ENCODE measurements at regions not wholly inside any gene's neighbourhood (a gene's known extent, or its start where the extent isn't known, plus 50 kb on each side); places are given as distances from the start of the nearest gene placed in this dataset.

GRCh38 chr1:166261511-166261910 is 94.7 kb upstream of the FAM78B start:
- H3K4me2 ChIP-seq (ENCODE audit: low read length) = no peak overlapping the region
- H2BK15ac ChIP-seq (replicated peaks; ENCODE audit: low read depth) = no peak overlapping the region
- no peak overlapping the region for H2AK5ac ChIP-seq (ENCODE audit: low read length)
- no peaks in the 10 kb centered on the region for H3K27me3 ChIP-seq (ENCODE audit: insufficient read depth, low read length, poor library complexity)
- no peak overlapping the region for H2BK120ac ChIP-seq (ENCODE audit: low read depth, low read length)
- no peak for DNase-seq
- H3K4ac ChIP-seq (ENCODE audit: low read depth, low read length) = no peak overlapping the region
- no peak overlapping the region for H3K4me3 ChIP-seq (ENCODE audit: low read length)
- no peaks in the 10 kb centered on the region for H3K79me2 ChIP-seq (ENCODE audit: control insufficient read depth, insufficient read depth, low read length)
- no peak overlapping the region for H3K23ac ChIP-seq (ENCODE audit: low read length)
- H3K36me3 ChIP-seq (ENCODE audit: control insufficient read depth, insufficient read depth, low read length) = no peaks in the 10 kb centered on the region
- H4K5ac ChIP-seq (ENCODE audit: low read length) = no peak overlapping the region
- no peak overlapping the region for H4K8ac ChIP-seq (ENCODE audit: low read depth, low read length)
- H3K27ac ChIP-seq (ENCODE audit: low read depth, low read length) = no peak overlapping the region
- no peak overlapping the region for H3K9ac ChIP-seq (ENCODE audit: low read length)
- no CpG with 5 or more reads among the region's 3 CpGs for WGBS (ENCODE audit: extremely low coverage, insufficient coverage, low lambda C conversion rate)
- no peaks in the 10 kb centered on the region for H3K4me1 ChIP-seq (ENCODE audit: control insufficient read depth, low read depth, low read length)
- H3K56ac ChIP-seq (ENCODE audit: low read length) = no peak overlapping the region
- no peak overlapping the region for H3K18ac ChIP-seq (ENCODE audit: low read length)
- H2BK5ac ChIP-seq (ENCODE audit: low read length) = no peak overlapping the region
- no peaks in the 10 kb centered on the region for H3K79me1 ChIP-seq (ENCODE audit: low read length)

DNA sequence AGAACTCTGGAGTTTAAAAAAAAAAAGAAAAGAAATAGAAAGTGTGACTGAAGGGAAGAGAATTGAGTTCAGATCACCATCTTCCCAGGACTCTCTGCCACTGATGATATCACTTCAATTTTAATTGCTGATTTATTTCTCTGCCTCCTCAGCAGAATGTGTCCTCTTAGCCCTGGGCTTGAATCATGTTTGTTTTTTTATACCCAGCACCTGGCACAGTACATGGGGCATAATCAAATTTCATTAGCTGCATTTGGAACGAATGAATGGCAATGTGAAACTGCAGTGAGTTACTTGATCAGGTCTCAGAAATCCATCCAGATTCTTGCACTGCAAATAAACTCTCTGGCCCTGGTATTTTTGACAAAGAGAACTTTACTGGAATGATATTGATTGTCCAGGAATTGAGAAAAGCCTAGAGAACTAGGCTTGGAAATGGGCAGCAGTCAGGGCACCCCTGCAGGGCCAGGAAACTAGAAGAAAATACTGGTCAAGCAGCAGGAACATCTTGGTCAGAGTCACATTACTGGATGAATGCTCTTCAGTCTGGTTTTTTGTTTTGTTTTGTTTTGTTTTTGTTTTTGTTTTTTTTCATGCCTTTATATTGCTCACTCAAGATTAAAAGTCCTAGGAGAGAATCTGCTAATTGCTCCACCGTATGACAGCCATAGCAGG is 103.8 kb upstream of the FAM78B start:
- WGBS (ENCODE audit: extremely low coverage, insufficient coverage, low lambda C conversion rate) = no CpG with 5 or more reads among the region's 2 CpGs
- Histone ChIP-seq H3K27ac (ENCODE audit: low read depth, low read length) (no peak overlapping the region), H3K4me2 (ENCODE audit: low read length) (no peak overlapping the region), H3K36me3 (ENCODE audit: control insufficient read depth, insufficient read depth, low read length) (no peaks in the 10 kb centered on the region), H4K8ac (ENCODE audit: low read depth, low read length) (no peak overlapping the region), H2BK15ac (replicated peaks; ENCODE audit: low read depth) (no peak overlapping the region), H3K56ac (ENCODE audit: low read length) (no peak overlapping the region), H3K9ac (ENCODE audit: low read length) (no peak overlapping the region), H2AK5ac (ENCODE audit: low read length) (no peak overlapping the region), H2BK5ac (ENCODE audit: low read length) (no peak overlapping the region), H2BK120ac (ENCODE audit: low read depth, low read length) (no peak overlapping the region), H3K23ac (ENCODE audit: low read length) (no peak overlapping the region), H3K27me3 (ENCODE audit: insufficient read depth, low read length, poor library complexity) (no peaks in the 10 kb centered on the region), H3K4ac (ENCODE audit: low read depth, low read length) (no peak overlapping the region), H3K18ac (ENCODE audit: low read length) (no peak overlapping the region), H3K79me2 (ENCODE audit: control insufficient read depth, insufficient read depth, low read length) (no peaks in the 10 kb centered on the region), H3K79me1 (ENCODE audit: low read length) (no peaks in the 10 kb centered on the region), H3K4me1 (ENCODE audit: control insufficient read depth, low read depth, low read length) (peaks cover 4% of the 10 kb centered on the region), H3K4me3 (ENCODE audit: low read length) (no peak overlapping the region), H4K5ac (ENCODE audit: low read length) (no peak overlapping the region)
- DNase-seq = no peak

DNA sequence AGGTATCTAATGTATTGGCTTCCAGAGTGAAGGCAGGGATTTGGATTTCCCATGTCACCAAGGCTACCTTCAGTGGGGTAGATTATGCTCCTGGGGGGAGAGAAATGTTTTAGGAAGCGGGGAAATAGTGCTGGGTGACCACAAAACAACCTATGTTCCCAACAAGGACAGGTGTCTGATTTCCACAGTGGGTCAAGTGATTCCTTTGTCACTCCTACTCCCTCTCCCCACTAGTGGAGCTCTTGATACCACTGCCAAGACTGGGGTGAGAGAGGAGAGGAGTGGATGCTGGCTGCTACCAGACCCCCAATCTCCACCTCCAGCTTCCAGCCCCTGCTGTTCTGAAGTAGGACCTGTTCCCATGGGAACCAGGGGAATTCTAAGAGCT is 104.3 kb upstream of the FAM78B start:
- no peak for DNase-seq
- no CpG with 5 or more reads among the region's 1 CpG for WGBS (ENCODE audit: extremely low coverage, insufficient coverage, low lambda C conversion rate)
- H3K56ac ChIP-seq (ENCODE audit: low read length) = no peak overlapping the region
- no peak overlapping the region for H2AK5ac ChIP-seq (ENCODE audit: low read length)
- H2BK120ac ChIP-seq (ENCODE audit: low read depth, low read length) = no peak overlapping the region
- no peaks in the 10 kb centered on the region for H3K79me2 ChIP-seq (ENCODE audit: control insufficient read depth, insufficient read depth, low read length)
- H3K79me1 ChIP-seq (ENCODE audit: low read length) = no peaks in the 10 kb centered on the region
- H3K9ac ChIP-seq (ENCODE audit: low read length) = no peak overlapping the region
- no peak overlapping the region for H4K8ac ChIP-seq (ENCODE audit: low read depth, low read length)
- no peak overlapping the region for H3K4me3 ChIP-seq (ENCODE audit: low read length)
- no peaks in the 10 kb centered on the region for H3K27me3 ChIP-seq (ENCODE audit: insufficient read depth, low read length, poor library complexity)
- H4K5ac ChIP-seq (ENCODE audit: low read length) = no peak overlapping the region
- no peak overlapping the region for H2BK5ac ChIP-seq (ENCODE audit: low read length)
- no peaks in the 10 kb centered on the region for H3K36me3 ChIP-seq (ENCODE audit: control insufficient read depth, insufficient read depth, low read length)
- H3K4me1 ChIP-seq (ENCODE audit: control insufficient read depth, low read depth, low read length) = peaks cover 4% of the 10 kb centered on the region
- H2BK15ac ChIP-seq (replicated peaks; ENCODE audit: low read depth) = no peak overlapping the region
- H3K18ac ChIP-seq (ENCODE audit: low read length) = no peak overlapping the region
- no peak overlapping the region for H3K27ac ChIP-seq (ENCODE audit: low read depth, low read length)
- no peak overlapping the region for H3K23ac ChIP-seq (ENCODE audit: low read length)
- H3K4ac ChIP-seq (ENCODE audit: low read depth, low read length) = no peak overlapping the region
- no peak overlapping the region for H3K4me2 ChIP-seq (ENCODE audit: low read length)

GRCh38 chr1:166272155-166272554 is 105.4 kb upstream of the FAM78B start:
- Histone ChIP-seq H3K4me1 (ENCODE audit: control insufficient read depth, low read depth, low read length) (peaks cover 4% of the 10 kb centered on the region), H3K79me2 (ENCODE audit: control insufficient read depth, insufficient read depth, low read length) (no peaks in the 10 kb centered on the region), H3K4ac (ENCODE audit: low read depth, low read length) (no peak overlapping the region), H3K36me3 (ENCODE audit: control insufficient read depth, insufficient read depth, low read length) (no peaks in the 10 kb centered on the region), H3K4me3 (ENCODE audit: low read length) (no peak overlapping the region), H2BK5ac (ENCODE audit: low read length) (no peak overlapping the region), H3K27ac (ENCODE audit: low read depth, low read length) (no peak overlapping the region), H3K9ac (ENCODE audit: low read length) (no peak overlapping the region), H4K5ac (ENCODE audit: low read length) (no peak overlapping the region), H2BK15ac (replicated peaks; ENCODE audit: low read depth) (no peak overlapping the region), H2BK120ac (ENCODE audit: low read depth, low read length) (no peak overlapping the region), H3K4me2 (ENCODE audit: low read length) (no peak overlapping the region), H3K79me1 (ENCODE audit: low read length) (no peaks in the 10 kb centered on the region), H4K8ac (ENCODE audit: low read depth, low read length) (no peak overlapping the region), H2AK5ac (ENCODE audit: low read length) (no peak overlapping the region), H3K23ac (ENCODE audit: low read length) (no peak overlapping the region), H3K56ac (ENCODE audit: low read length) (no peak overlapping the region), H3K27me3 (ENCODE audit: insufficient read depth, low read length, poor library complexity) (no peaks in the 10 kb centered on the region), H3K18ac (ENCODE audit: low read length) (no peak overlapping the region)
- no peak for DNase-seq
- no CpG with 5 or more reads among the region's 1 CpG for WGBS (ENCODE audit: extremely low coverage, insufficient coverage, low lambda C conversion rate)

GRCh38 chr1:166272851-166273250 is 106.0 kb upstream of the FAM78B start:
- no peak overlapping the region for H4K8ac ChIP-seq (ENCODE audit: low read depth, low read length)
- H3K27me3 ChIP-seq (ENCODE audit: insufficient read depth, low read length, poor library complexity) = no peaks in the 10 kb centered on the region
- H3K56ac ChIP-seq (ENCODE audit: low read length) = no peak overlapping the region
- H3K4me2 ChIP-seq (ENCODE audit: low read length) = no peak overlapping the region
- no peaks in the 10 kb centered on the region for H3K79me1 ChIP-seq (ENCODE audit: low read length)
- H3K18ac ChIP-seq (ENCODE audit: low read length) = no peak overlapping the region
- peak; percentile 22 for DNase-seq
- no peak overlapping the region for H3K4me3 ChIP-seq (ENCODE audit: low read length)
- no peak overlapping the region for H4K5ac ChIP-seq (ENCODE audit: low read length)
- peaks cover 4% of the 10 kb centered on the region for H3K4me1 ChIP-seq (ENCODE audit: control insufficient read depth, low read depth, low read length)
- H3K36me3 ChIP-seq (ENCODE audit: control insufficient read depth, insufficient read depth, low read length) = no peaks in the 10 kb centered on the region
- H2AK5ac ChIP-seq (ENCODE audit: low read length) = no peak overlapping the region
- H3K27ac ChIP-seq (ENCODE audit: low read depth, low read length) = no peak overlapping the region
- no peak overlapping the region for H2BK5ac ChIP-seq (ENCODE audit: low read length)
- H3K4ac ChIP-seq (ENCODE audit: low read depth, low read length) = no peak overlapping the region
- H3K79me2 ChIP-seq (ENCODE audit: control insufficient read depth, insufficient read depth, low read length) = no peaks in the 10 kb centered on the region
- no peak overlapping the region for H3K9ac ChIP-seq (ENCODE audit: low read length)
- H2BK15ac ChIP-seq (replicated peaks; ENCODE audit: low read depth) = no peak overlapping the region
- H2BK120ac ChIP-seq (ENCODE audit: low read depth, low read length) = no peak overlapping the region
- no peak overlapping the region for H3K23ac ChIP-seq (ENCODE audit: low read length)

DNA sequence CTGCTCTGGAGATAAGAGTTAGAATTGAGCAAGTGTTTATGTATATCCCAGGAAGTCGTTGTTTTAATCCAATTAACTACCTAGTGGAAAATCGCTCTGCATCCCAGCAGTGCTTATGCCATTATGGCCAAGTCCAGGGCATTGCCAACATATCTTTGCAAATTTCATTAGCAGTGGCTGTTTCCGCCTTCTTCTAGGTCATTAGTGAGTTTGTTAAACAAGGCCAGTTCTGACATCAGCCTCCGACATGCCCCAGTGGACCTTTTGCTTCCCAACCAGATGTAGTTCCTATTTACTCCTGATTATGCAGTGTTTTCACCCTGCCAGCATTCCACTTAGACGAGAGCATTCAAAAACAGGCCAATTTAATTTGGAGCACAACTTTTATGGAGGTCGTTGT is 106.8 kb upstream of the FAM78B start:
- Histone ChIP-seq H4K5ac (ENCODE audit: low read length) (no peak overlapping the region), H3K23ac (ENCODE audit: low read length) (no peak overlapping the region), H3K4me3 (ENCODE audit: low read length) (no peak overlapping the region), H4K8ac (ENCODE audit: low read depth, low read length) (no peak overlapping the region), H3K36me3 (ENCODE audit: control insufficient read depth, insufficient read depth, low read length) (no peaks in the 10 kb centered on the region), H3K27ac (ENCODE audit: low read depth, low read length) (no peak overlapping the region), H3K4ac (ENCODE audit: low read depth, low read length) (no peak overlapping the region), H2BK120ac (ENCODE audit: low read depth, low read length) (no peak overlapping the region), H3K56ac (ENCODE audit: low read length) (no peak overlapping the region), H3K18ac (ENCODE audit: low read length) (no peak overlapping the region), H3K4me1 (ENCODE audit: control insufficient read depth, low read depth, low read length) (peaks cover 4% of the 10 kb centered on the region), H2BK15ac (replicated peaks; ENCODE audit: low read depth) (no peak overlapping the region), H2BK5ac (ENCODE audit: low read length) (no peak overlapping the region), H3K4me2 (ENCODE audit: low read length) (no peak overlapping the region), H3K79me1 (ENCODE audit: low read length) (no peaks in the 10 kb centered on the region), H3K79me2 (ENCODE audit: control insufficient read depth, insufficient read depth, low read length) (no peaks in the 10 kb centered on the region), H3K27me3 (ENCODE audit: insufficient read depth, low read length, poor library complexity) (no peaks in the 10 kb centered on the region), H3K9ac (ENCODE audit: low read length) (no peak overlapping the region), H2AK5ac (ENCODE audit: low read length) (no peak overlapping the region)
- DNase-seq = peak; percentile 63
- no CpG with 5 or more reads among the region's 6 CpGs for WGBS (ENCODE audit: extremely low coverage, insufficient coverage, low lambda C conversion rate)
